ENCODE measurements at regions not wholly inside any gene's neighbourhood (a gene's known extent, or its start where the extent isn't known, plus 50 kb on each side); places are given as distances from the start of the nearest gene placed in this dataset.
"Not testable (repeated sequence)": the region's sequence is repeated elsewhere in the genome, so short reads cannot be mapped to it uniquely, and the experiment has no call there.

- no peak for DNase-seq (ENCODE audit: low spot score)
These were observed 408.2 kb upstream of the MYT1L start for GRCh38 chr2:2739231-2739795.

DNA sequence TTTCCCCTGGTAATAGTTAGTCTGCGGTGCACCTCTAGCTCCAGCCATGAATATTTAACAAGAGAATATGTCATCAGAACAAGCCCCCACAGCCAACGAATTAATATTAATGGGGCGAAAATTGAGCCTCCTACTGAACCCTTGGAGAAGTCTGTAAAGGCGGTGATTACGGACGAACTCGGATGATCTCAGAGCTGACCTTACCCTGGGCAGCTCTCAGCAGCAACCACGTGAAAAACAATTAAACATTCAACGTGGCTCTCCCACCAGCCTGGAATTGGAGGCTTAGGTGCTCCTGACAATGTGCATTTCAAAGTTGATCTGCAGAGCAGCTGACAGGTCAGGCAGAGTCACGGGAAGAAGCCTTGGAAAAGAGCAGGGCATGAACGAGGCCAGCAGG is 407.6 kb upstream of the MYT1L start:
- DNase-seq (ENCODE audit: low spot score): no peak

DNA sequence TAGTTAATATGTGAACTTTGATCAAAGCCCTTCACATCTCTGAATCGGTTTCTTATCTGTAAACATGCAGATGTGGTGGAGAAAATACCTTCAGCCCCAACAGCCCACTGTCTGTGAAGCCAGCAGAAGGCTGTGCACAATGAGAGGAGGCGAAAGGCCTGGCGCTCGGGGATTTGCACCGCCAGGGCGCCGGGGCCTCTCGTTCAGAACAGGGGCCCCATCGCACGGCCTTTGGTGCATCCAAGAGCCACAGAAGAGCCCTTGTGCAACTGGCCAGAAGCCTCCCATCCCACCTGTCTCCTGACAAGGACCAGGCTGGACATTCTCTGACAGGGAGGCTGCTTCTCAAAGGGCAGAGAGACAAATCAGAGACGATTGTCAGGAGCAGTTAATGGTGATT is 407.2 kb upstream of the MYT1L start:
- no peak for DNase-seq (ENCODE audit: low spot score)

- no peak for DNase-seq (ENCODE audit: low spot score)
These were observed 404.0 kb upstream of the MYT1L start for GRCh38 chr2:2735041-2735440.

DNA sequence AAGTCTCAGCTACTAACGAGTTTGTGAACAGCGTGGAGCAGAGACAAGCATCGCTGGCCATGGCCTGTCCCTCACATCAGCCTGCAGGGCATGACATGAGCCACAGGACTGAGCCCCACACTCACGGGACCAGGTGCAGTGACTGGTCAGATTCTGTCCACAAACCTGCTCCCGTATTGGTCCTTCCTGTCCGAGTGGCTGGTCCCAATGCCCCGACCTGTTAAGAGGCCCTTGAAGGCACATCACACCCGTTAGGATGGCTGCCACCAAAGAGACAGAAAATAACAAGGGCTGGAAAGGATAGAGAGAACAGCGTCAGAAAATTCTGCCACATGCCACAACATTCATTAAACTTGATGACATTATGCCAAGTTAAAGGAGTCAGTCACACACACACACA is 403.2 kb upstream of the MYT1L start:
- no peak for DNase-seq (ENCODE audit: low spot score)

DNA sequence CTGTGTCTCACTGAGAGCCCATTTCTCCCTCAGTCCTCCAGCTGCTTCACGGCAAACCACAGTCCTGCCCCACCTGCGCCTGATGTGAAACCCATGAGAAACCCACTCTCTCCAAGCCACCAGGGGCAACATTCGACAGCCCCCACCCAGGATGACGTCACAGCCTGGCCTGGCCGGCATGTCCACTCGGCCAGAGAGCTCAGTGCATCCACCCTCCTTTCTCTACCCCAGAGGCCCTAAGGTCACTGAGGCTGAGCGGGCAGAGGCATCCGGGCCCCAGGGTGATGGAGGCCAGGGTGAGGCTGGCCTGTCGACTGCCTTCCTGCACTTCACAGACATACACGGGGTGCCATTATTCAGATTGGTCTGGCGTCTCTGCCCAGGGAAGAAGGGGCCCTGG is 402.7 kb upstream of the MYT1L start:
- no peak for DNase-seq (ENCODE audit: low spot score)

GRCh38 chr2:2732331-2733119 is 401.4 kb upstream of the MYT1L start:
- DNase-seq (ENCODE audit: low spot score): no peak

GRCh38 chr2:2731816-2732284 is 400.8 kb upstream of the MYT1L start:
- no peak for DNase-seq (ENCODE audit: low spot score)

GRCh38 chr2:2731101-2731815 is 400.2 kb upstream of the MYT1L start:
- DNase-seq (ENCODE audit: low spot score): no peak

GRCh38 chr2:2730301-2730833 is 399.3 kb upstream of the MYT1L start:
- DNase-seq (ENCODE audit: low spot score): no peak

- DNase-seq (ENCODE audit: low spot score): no peak
These were observed 398.2 kb upstream of the MYT1L start for GRCh38 chr2:2729246-2729645.

- no peak for DNase-seq (ENCODE audit: low spot score)
These were observed 397.6 kb upstream of the MYT1L start for GRCh38 chr2:2728635-2729034.

- no peak for DNase-seq (ENCODE audit: low spot score)
These were observed 396.9 kb upstream of the MYT1L start for GRCh38 chr2:2727876-2728511.

DNA sequence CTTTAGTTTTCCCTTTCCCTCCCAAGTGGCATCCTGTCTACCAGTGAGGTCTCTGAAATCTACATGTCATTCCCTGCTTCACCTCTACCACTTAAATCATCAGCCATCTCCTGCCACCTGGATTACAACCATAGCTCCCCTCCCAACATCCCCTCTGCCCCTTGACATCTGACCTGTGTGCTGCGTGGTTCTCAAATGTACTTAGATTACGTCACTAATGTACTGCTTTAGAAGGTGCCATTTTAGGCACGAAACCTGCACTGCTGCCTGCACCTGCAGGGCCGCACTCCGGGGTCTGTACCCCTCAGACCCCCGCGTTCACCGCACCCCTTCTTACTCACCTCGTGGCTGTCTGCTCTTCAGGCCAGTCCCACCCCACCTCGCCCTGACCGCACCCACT is 395.1 kb upstream of the MYT1L start:
- no peak for DNase-seq (ENCODE audit: low spot score)

GRCh38 chr2:2723064-2723463 is 392.0 kb upstream of the MYT1L start:
- no peak for DNase-seq (ENCODE audit: low spot score)

GRCh38 chr2:2721296-2721835 is 390.3 kb upstream of the MYT1L start:
- no peak for DNase-seq (ENCODE audit: low spot score)

GRCh38 chr2:2720806-2721205 is 389.7 kb upstream of the MYT1L start:
- DNase-seq (ENCODE audit: low spot score): not testable (repeated sequence)

DNA sequence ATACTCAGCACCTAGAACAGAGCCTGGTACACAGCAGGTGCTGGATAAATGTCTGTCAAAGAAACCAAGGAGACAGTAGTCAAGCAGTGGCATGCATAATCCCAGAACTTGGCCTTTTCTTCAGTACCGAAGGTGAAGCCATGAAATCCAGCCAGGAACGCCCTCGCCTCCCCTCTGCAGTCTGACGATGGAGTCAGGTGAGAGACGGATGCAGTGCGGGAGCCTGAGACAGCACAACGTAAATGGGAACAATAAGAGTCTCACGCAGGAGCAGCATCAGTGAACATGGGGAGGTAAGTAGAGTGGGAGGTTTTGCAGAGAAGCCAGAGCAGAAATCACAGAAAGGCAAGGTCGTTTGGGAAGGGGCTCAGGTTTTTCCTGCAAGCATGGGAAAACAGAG is 389.3 kb upstream of the MYT1L start:
- DNase-seq (ENCODE audit: low spot score): no peak

GRCh38 chr2:2719781-2720180 is 388.7 kb upstream of the MYT1L start:
- DNase-seq (ENCODE audit: low spot score): no peak

GRCh38 chr2:2719015-2719414 is 387.9 kb upstream of the MYT1L start:
- no peak for DNase-seq (ENCODE audit: low spot score)

DNA sequence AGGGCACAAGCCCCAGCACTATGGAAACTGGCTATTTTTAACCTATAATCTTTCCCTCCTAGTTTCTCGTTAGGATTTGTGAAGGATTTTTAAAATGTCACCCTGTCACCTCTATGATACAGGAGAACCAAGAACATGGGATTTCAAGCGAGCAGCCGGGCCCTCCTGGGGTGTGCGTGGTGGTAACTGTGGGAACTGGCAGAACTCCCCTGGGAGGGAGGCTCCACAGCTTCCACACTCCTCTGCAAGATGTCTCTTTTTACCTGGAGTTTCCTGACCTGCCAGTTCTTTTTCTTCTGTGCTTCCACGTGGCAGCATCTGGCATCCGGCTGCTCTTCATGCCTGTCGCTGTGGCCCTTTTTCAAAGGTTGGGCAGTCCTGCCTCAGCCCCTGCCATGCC is 386.3 kb upstream of the MYT1L start:
- no peak for DNase-seq (ENCODE audit: low spot score)

- DNase-seq (ENCODE audit: low spot score): no peak
These were observed 385.7 kb upstream of the MYT1L start for GRCh38 chr2:2716771-2717170.

All from HuH-7.5 (cell line).